ENCODE measurements at regions not wholly inside any gene's neighbourhood (a gene's known extent, or its start where the extent isn't known, plus 50 kb on each side); places are given as distances from the start of the nearest gene placed in this dataset.
A peak's percentile ranks its signal among the peaks of the same experiment; 100 is the strongest.
"Not testable (repeated sequence)": the region's sequence is repeated elsewhere in the genome, so short reads cannot be mapped to it uniquely, and the experiment has no call there.

DNA sequence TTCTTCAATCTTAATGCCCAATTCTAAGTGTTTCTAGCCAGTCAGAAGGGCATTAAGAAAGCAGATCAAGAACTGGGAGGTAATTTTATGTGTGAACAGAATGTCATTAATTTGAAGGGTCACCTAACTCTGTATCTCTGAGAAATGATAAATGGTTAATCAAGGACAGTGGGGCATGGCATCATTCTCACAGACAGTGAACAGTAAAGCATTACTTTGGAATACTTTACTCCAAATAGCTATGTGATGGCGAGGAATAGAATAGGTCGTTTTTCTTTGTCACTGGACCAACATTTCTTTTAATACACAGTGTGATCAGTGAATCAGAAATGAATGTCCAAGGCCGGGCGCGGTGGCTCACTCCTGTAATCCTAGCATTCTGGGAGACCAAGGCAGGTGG, 166.1 kb upstream of the KRR1 start:
- no peak for DNase-seq (ENCODE audit: low read depth)

DNA sequence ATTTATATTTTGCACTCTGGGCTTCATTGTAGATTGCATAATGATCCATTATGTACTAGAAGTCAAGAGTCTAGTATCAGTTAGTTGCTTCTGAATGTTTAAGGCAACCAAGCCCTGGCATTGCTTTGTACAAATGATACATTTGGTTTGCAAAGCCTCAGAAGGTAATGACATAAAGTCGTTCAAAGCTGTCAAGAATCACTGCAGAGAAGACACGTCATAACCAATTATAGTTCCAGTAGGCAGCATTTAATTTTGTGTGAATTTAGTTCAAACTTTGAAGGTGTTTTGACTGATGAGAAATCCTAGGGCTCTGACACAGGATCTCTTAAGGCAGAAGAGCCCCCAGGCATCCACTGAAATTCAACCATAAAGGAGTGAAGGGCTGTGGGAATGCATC, 163.0 kb upstream of the KRR1 start:
- DNase-seq (ENCODE audit: low read depth): no peak

DNA sequence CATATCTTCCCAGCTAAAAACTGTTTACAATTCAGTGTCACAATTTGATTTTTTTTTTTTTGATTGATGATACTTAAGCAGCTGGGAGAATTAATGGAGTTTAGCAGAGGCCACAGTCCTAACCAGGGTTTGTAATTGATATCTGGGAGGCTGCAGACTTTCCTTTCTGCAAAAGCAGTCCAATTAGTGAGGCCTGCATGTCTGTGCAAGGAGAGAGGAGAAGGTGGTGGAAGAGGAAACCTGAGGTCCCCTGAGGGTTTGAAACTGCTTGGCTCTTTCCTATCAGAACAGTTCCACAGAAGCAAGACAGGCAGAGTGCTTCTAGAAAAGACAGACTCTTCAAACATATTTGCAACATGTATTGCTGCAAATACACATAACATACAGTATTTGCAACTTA, 160.8 kb upstream of the KRR1 start:
- DNase-seq (ENCODE audit: low read depth): no peak

DNA sequence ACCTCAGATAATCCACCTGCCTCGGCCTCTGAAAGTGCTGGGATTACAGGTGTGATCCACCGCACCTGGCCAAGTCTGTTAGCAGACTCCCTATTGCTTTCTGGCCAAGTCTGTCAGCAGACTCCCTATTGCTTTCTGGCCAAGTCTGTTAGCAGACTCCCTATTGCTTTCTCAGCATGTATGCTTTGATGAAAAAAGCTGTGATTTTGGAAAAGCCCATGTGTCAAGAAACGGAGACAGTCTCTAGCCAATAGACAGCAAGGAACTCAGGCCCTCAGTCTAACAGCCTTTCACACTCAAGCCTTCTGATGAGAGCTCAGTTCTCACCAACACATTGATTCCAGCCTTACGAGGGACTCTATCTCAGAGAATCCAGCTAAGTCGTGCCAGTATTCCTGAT, 158.8 kb upstream of the KRR1 start:
- no peak for DNase-seq (ENCODE audit: low read depth)

DNA sequence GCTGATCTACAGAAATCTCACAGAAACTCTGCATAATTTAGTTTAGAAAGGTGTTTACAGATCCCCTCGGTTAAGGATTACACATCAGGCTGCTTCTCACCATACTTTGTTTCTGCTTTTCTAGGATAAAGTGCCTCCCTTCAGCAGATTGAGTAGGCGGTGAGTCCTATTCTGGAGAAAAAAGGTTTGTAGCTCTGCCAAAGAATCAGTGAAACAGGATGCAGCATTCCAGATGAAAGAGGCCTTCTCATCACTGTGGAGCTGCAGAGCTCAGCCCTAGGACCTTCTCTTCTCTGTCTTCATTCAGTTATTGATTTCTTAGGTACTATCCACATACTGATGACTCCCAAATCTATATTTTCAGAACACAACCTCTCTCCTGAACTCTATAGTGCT, 155.5 kb upstream of the KRR1 start:
- DNase-seq (ENCODE audit: low read depth): peak; percentile 45

DNA sequence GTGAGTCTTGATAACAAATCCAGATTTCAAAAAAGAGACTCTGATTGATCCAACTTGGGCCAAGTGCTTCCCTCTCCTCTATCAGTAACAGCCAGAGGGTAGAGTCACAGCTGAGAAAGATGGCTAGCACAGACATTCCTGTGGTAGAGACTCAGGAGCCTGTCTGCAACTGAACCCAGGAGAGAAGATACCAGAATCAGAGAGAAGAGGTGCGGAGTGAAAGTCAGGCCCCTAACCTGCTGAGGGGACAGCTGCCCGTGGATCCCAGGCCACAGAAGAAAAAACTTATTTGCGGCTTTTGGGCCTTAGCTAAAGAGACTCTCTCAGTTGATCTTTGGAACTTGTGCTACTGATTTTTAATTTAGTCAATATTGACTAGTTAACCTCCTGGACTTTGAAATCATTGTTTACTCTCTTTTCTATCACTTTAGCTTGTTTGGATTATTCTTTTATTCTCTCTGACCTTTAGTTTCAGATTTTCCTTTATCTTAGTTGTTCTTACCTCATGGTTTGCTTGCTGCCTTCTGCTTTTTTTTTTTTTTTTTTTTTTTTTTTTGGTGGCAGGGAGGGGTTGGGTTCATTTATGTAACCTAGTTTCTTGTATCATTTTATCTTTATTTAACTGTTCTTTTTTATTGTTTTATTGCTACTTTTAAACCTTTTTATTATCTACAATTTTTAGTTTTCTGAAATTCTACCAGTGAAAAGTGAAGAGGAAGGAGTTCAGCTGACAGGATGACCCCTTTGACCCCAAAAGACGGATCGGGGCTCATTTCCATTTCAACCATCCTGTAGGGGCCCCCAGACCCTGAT, 154.9 kb upstream of the KRR1 start:
- peak; percentile 42 for DNase-seq (ENCODE audit: low read depth)

DNA sequence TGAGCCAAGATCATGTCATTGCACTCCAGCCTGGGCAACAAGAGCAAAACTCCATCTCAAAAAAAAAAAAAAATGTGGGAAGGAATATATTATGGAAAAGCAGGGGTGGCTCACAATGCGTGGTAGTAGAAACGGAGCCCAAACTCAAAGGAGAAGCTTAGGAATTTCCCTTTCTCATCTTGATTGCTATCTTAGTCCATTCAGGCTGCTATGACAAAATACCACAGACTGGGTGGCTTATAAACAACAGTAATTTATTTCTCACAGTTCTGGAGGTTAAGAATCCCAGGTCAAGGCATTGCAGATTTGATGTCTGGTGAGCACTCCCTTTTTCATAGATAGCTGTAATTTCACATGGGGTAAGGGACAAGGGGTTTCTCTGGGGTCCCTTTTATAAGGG, 153.8 kb upstream of the KRR1 start:
- DNase-seq (ENCODE audit: low read depth): no peak

DNA sequence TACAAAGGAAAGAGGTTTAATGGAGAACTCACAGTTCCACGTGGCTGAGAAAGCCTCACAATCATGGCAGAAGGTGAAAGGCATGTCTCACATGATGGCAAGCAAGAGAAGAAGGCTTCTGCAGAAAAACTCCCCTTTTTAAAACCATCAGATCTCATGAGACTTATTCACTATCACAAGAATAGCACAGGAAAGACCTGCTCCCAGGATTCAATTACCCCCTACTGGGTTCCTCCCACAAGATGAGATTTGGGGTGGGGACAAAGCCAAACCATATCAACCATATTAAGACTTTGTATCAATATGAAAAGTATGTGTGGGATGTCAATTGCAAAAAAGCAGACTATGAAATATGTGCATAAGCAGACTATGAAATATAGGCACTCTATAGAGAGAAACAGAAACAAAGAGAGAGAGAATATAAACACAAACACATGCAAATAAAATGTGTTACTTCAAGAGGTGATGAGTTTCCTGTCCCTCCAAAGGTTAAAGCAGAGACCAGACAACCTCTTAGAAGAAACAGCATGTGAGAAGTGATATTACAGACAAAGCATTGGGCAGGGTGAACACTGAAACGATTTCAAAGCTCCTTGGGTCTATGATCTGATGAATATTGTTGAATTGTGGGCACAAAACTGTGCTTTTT, 151.2 kb upstream of the KRR1 start:
- no peak for DNase-seq (ENCODE audit: low read depth)

DNA sequence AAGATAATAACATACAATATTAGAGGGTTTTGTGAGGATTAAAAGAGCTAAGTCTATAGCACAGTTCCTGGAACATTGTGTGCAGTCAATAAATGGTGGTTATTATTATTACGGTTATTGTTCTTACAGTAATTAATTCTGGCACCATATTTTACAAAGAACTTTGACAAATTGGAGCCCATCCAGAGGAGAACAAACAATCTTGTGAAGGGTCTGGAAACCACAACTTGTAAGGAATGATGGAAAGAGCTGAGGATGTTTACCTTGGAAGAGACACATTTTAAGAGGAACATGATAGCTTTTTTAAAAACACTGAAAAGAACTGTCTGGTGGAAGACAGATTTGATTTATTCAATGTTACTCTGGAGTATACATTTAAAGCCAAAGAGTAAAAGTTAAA, 150.5 kb upstream of the KRR1 start:
- no peak for DNase-seq (ENCODE audit: low read depth)

DNA sequence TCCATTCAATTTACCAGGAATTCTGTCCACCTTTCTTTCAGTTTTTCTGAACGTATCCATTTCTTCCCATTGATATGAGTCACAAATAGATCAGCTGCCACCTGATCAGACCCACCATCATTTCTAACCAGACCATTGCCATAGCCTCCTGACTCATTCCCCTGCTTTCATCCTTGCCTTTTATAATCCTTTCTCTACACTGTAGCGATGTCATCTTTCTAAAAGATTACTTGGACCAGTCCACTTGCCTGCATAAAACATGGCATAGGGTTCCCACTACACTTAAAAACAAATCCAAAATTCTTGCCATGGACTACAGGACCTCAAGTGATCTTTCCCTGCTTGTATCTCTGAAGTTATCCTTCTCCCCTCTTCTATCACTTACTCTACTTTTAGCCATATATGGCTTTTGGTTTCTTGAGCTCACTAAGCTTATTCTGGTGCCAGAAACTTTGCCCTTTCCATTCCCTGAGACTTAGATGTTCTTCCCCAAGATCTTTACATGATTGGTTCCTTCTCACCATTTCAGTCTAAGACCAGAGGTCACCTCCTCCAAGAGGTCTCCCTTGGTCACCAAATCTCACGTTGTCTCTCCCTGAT, 149.5 kb upstream of the KRR1 start:
- DNase-seq (ENCODE audit: low read depth): peak; percentile 62

DNA sequence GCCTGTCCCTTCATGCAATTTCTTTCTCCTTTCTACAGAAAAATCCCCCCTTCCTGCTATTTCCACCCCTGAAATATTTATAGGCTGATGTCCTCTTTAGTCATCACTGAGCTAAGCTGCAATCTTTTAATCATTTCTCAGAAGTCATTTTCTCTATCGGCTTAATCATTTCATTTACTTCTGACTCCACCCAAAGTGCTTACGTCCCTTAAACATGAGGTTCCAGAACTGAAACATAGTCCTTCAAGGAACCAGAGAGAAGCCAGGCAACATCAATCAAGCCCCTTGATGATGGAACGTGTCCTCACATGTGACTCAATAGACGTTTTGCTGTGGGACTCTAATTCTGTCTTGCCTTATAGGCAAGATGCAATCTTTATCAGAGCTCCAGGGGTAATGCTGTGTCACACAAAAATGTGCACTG, 148.7 kb upstream of the KRR1 start:
- peak; percentile 93 for DNase-seq (ENCODE audit: low read depth)

DNA sequence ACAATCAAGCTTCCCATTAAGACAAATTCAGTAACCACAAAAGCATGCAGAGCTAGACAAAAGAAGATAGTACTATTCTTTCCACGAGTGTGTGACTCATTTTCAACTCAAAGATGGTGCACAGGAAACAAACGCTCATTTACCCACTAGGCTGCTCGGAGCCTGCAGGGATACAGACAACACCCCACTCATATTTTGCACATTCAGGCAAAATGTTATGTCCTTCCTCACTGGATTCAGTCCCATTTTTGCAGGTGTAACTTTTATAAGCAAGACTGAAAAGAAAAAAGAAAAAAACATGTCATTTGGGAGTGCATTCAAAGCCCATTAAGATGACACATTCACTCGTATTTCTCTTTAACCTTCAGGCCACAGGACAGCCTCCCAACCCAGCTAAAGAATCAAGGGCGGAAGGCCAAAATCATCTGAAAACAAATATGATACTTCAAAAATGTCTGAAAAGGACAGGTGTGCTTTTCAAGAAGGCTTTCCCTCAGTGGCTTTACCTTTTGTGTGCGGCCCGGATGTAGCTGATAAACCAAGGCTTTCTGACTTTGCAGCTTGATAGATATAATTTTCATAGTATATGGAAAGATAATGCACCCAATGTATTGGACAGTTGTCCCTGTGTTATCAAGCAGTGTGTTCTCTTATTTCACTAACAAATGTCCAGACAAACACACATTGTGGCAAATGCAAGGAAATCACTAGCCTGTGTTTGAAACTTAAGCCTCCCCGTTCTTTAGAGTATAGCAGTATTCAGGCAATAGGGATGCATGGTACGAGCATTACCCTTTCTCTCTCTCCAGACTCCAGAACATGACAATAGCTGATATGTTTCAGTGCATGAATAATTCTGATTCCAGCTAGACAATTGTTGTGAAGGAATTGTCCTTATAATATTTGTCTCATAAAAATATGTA, 147.8 kb upstream of the KRR1 start:
- DNase-seq (ENCODE audit: low read depth): peak; percentile 80

DNA sequence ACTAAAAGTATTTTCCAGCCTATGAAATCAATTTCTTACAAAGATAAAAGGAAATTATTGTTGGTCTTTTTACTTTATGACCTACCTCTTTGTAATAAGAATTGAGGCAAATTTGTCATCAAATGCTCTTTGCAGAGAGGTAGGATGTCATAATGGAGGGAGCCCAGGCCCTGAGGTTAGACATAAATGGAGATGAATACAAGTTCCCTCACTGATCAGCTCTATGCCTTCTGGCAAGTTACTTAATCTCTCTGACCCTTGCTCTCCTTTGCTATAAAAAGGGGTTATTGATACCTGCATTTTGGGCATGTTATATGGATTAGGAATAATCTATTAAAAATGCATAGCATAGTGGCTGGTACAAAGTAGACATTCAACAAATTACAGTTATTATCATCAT, 146.9 kb upstream of the KRR1 start:
- DNase-seq (ENCODE audit: low read depth): no peak

DNA sequence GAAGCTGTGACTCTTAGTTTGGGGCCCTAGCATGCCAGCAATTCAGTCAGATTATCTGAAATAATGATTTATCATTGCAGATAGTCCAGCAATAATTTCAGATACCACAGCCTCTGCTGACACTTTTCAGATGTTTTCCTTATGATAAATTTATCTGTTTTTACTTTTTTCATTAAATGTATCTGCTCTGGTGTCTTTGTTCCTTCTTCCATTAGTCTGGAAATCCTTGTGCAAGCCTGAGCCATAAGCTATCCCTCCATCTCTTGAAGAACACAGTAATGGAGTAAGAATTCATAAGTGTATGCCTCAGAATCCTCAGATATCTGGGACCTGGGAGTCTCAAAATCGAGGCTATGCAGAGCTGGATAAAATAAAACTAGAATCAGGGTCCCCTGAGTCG, 146.4 kb upstream of the KRR1 start:
- no peak for DNase-seq (ENCODE audit: low read depth)

DNA sequence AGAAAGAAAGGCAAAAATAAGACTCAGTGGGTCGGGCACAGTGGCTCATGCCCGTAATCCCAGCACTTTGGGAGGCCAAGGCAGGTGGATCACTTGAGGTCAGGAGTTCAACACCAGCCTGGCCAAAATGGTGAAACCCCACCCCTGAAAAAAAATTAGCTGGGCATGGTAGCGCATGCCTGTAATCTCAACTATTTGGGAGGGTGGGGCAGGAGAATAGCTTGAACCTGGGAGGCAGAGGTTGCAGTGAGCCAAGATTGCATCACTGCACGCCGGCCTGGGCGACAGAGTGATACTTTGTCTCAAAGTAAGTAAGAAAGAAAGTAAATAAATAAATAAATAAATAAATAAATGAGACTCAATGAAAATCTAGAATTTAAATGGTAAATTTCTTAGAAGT, 145.9 kb upstream of the KRR1 start:
- not testable (repeated sequence) for DNase-seq (ENCODE audit: low read depth)

DNA sequence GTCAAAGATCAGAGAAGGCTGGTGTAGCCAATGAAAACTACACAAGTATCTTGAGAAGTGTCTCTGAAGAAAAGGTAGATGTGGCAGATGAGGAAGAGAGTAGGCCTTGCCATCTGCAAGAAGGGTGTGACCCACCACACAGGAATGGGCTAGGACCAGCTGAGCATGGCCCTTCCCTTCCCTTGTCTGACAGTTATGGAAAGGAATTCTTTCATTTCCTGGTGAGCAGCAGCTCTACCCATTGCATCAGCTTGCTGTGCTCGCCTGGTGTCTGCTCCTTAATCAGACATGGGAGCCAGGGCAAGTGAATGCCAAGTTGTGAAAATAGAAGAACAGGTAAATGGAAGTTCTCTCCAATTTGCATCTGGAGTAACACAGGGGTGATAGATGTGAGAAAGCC, 145.2 kb upstream of the KRR1 start:
- peak; percentile 90 for DNase-seq (ENCODE audit: low read depth)

DNA sequence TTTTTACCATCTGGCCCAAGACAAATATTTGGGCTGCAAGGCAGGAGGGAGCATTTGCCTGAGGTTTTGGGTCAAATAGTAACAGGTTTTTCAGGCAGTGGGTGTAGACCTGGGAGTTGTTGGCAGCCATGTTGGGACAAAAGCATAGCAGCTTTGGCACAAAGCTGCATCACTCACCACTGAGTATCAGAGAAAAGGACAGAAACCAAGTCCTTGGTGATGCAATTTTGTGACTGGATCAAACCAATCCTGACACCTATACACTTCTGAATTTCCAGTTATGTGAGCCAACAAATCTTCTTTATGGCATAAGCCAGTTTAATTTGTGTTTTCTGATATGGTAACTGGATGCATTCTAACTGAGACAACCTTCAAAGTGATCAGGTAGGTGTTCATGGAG, 144.8 kb upstream of the KRR1 start:
- DNase-seq (ENCODE audit: low read depth): no peak

DNA sequence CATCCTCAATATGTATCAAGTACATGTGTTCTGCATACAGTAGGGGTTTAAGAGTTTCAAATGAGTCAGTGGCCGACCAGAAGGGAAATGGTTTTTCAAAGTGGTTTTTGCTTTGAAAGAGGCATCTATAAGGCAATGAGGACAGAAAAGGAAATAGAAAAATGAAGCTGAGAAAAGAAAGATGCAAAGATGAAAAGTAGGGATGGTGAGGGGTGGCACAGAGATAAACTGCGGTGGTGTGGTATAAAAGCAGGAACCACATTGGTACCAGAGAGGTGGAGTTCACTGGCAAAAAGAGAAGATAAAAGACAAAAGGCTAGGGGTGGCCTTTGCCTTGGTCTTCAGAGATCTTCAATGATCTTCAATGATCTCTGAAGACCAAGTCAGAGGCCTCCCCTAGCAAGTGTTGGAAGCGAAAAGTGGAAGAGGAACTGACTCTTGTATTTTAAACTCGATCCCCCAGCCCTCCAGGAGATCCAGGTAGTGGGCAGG, 144.0 kb upstream of the KRR1 start:
- no peak for DNase-seq (ENCODE audit: low read depth)

DNA sequence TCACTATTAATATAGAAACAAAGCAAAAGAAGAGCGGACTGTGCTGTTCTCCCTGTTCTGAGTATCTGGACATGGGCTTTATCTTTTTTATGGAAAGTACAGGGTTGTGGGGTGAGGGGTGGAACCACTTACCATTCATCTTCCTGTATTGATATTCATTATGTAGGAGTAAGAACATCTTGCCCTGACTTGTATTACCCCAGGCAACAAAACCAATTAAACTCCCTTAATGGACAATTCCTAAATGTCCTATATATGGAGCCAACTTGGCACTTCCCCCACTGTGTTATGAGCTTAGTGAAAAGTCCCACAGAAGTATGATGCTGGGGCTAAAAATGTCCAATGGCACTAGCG, 139.9 kb upstream of the KRR1 start:
- DNase-seq (ENCODE audit: low read depth): no peak

DNA sequence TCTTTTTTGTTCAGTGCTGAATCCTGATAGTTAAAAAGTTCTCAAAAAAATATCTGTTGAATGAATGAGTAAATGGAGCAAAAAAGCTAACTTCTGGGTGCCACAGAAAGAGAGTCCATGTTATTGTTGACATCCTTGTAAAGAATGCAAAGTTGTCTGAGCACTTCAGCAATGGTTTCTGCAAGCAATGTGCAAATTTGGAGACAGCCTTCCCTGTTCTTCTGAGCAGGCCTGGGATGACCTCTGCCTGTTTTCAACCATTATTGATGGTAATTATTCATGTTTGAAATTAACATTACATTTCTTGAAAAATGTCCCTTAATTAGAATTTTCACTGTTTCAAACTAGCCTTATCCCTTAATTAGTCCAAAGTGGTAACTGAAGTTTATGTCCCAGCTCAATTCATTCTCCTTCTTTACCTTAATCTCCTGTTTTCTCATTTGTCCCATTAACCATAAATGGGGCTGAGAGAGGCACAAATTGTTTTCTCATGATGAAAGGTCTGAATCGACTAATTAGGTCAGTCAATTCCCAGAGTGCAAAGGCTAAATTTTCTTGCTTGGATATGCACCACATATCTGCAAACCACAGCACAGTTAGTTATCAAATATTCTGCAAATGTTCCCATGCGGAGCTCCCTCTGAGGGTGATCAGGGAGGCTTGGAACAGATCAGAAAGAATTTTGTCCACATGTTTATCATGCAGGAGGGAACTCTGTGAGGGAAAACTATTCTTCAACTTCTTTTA, 139.4 kb upstream of the KRR1 start:
- DNase-seq (ENCODE audit: low read depth): peak; percentile 47

DNA sequence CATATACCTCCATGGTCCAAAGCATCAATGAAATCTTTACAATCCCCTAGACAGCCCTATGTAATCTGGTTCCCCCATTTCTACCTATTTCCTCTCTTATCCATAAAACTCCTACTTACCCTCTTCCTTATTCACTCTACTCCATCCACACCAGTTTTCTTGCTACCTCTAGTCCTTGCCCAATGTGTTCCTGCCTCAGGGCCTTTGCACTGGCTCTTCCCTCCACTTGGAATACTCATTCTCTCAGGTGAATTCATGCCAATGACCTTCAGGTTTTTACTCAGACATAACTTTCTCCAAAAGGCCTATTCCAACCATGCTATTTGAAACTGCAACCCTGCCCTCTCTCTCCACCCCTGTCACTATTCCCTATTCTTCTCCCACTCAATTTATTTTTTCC, 138.7 kb upstream of the KRR1 start:
- no peak for DNase-seq (ENCODE audit: low read depth)

Data from renal cortical epithelial cell (primary cell).